Spinal cord (tissue), 9 donors: ENCODE measurements at regions not wholly inside any gene's neighbourhood (a gene's known extent, or its start where the extent isn't known, plus 50 kb on each side); places are given as distances from the start of the nearest gene placed in this dataset.

Experiments
- DNase-seq, 6 donors: peaks; one replicate each; pipeline versions ENCODE4 v3.0.0 to v3.0.0-alpha.2; 2013 to 2015; ENCODE audit warnings: low spot score in 6 of 6, low read depth in 4 of 6
- H3K27ac ChIP-seq: one replicate; pipeline ENCODE4 v1.5.1; 2013; ENCODE audit warnings: low read depth, low read length, control low read depth
- H3K27me3 ChIP-seq: one replicate; pipeline ENCODE4 v1.6.1; 2013; ENCODE audit warnings: low read length; ENCODE audit not compliant: control insufficient read depth, insufficient read depth
- H3K36me3 ChIP-seq: one replicate; pipeline ENCODE4 v1.6.1; 2013; ENCODE audit warnings: low read length; ENCODE audit not compliant: control insufficient read depth, insufficient read depth
- H3K4me1 ChIP-seq: one replicate; pipeline ENCODE4 v1.6.1; 2013; ENCODE audit warnings: low read length; ENCODE audit not compliant: control insufficient read depth, insufficient read depth
- H3K4me3 ChIP-seq: one replicate; pipeline ENCODE4 v1.5.1; 2013; ENCODE audit warnings: low read depth, low read length, control low read depth
- H3K9me3 ChIP-seq: one replicate; pipeline ENCODE4 v1.6.1; 2013; ENCODE audit warnings: low read length; ENCODE audit not compliant: control insufficient read depth, insufficient read depth
- WGBS: methylation state at CpG from one replicate; pipeline ENCODE4 v1.1.5; 2013; ENCODE audit warnings: missing lambda C conversion rate; ENCODE audit not compliant: insufficient coverage; 5-methylcytosine and 5-hydroxymethylcytosine counted together
- donor health status: healthy.

GRCh38 chr7:114364151-114364550 is 50.5 kb upstream of the FOXP2 start:
- H3K36me3 ChIP-seq = no peaks in the 10 kb centered on the region
- no peaks in the 10 kb centered on the region for H3K9me3 ChIP-seq
- H3K27ac ChIP-seq = no peak overlapping the region
- no CpG with 5 or more reads among the region's 3 CpGs for WGBS
- no peaks in the 10 kb centered on the region for H3K4me1 ChIP-seq
- no peaks in the 10 kb centered on the region for H3K27me3 ChIP-seq
- H3K4me3 ChIP-seq = no peak overlapping the region
- DNase-seq = peak in 3 of 6 donors; percentile 3 to 32 (median 14)

GRCh38 chr7:114363292-114363691 is 51.3 kb upstream of the FOXP2 start:
- no peak overlapping the region for H3K4me3 ChIP-seq
- H3K4me1 ChIP-seq = no peaks in the 10 kb centered on the region
- H3K9me3 ChIP-seq = no peaks in the 10 kb centered on the region
- H3K36me3 ChIP-seq = no peaks in the 10 kb centered on the region
- no peak for DNase-seq
- WGBS = no CpG with 5 or more reads among the region's 1 CpG
- H3K27ac ChIP-seq = no peak overlapping the region
- H3K27me3 ChIP-seq = no peaks in the 10 kb centered on the region

- Histone ChIP-seq H3K27me3 (no peaks in the 10 kb centered on the region), H3K4me3 (no peak overlapping the region), H3K27ac (no peak overlapping the region), H3K4me1 (no peaks in the 10 kb centered on the region), H3K36me3 (no peaks in the 10 kb centered on the region), H3K9me3 (no peaks in the 10 kb centered on the region)
- DNase-seq = no peak
- WGBS = 90% methylated on average over 1 of the region's 2 CpGs
Observed at GRCh38 chr7:114358911-114359310, 55.7 kb upstream of the FOXP2 start.

GRCh38 chr7:114356133-114356532 is 58.5 kb upstream of the FOXP2 start:
- H3K27ac ChIP-seq = no peak overlapping the region
- H3K36me3 ChIP-seq = no peaks in the 10 kb centered on the region
- no peaks in the 10 kb centered on the region for H3K9me3 ChIP-seq
- no peak for DNase-seq
- WGBS = no CpG with 5 or more reads among the region's 3 CpGs
- H3K4me3 ChIP-seq = no peak overlapping the region
- H3K27me3 ChIP-seq = no peaks in the 10 kb centered on the region
- H3K4me1 ChIP-seq = no peaks in the 10 kb centered on the region

- Histone ChIP-seq H3K27ac (no peak overlapping the region), H3K36me3 (no peaks in the 10 kb centered on the region), H3K27me3 (no peaks in the 10 kb centered on the region), H3K4me1 (no peaks in the 10 kb centered on the region), H3K9me3 (no peaks in the 10 kb centered on the region), H3K4me3 (no peak overlapping the region)
- no peak for DNase-seq
- WGBS = no CpG with 5 or more reads among the region's 1 CpG
Observed at GRCh38 chr7:114354306-114354705, 60.3 kb upstream of the FOXP2 start.

GRCh38 chr7:114345494-114345893 is 69.1 kb upstream of the FOXP2 start:
- Histone ChIP-seq H3K36me3 (no peaks in the 10 kb centered on the region), H3K27ac (no peak overlapping the region), H3K9me3 (no peaks in the 10 kb centered on the region), H3K4me1 (no peaks in the 10 kb centered on the region), H3K4me3 (no peak overlapping the region), H3K27me3 (no peaks in the 10 kb centered on the region)
- DNase-seq = no peak
- no CpG with 5 or more reads among the region's 2 CpGs for WGBS

- 100% methylated on average over 2 of the region's 9 CpGs for WGBS
Observed at GRCh38 chr7:114343949-114344708, 70.5 kb upstream of the FOXP2 start.

GRCh38 chr7:114342431-114343179 is 72.0 kb upstream of the FOXP2 start:
- DNase-seq = no peak
- H3K4me3 ChIP-seq = no peak overlapping the region
- no CpG with 5 or more reads among the region's 1 CpG for WGBS
- no peaks in the 10 kb centered on the region for H3K9me3 ChIP-seq
- no peaks in the 10 kb centered on the region for H3K36me3 ChIP-seq
- no peak overlapping the region for H3K27ac ChIP-seq
- no peaks in the 10 kb centered on the region for H3K4me1 ChIP-seq
- no peaks in the 10 kb centered on the region for H3K27me3 ChIP-seq

More at GRCh38 chr7:114343949-114344708, 70.5 kb upstream of the FOXP2 start:
- no peaks in the 10 kb centered on the region for H3K4me1 ChIP-seq
- no peaks in the 10 kb centered on the region for H3K9me3 ChIP-seq
- H3K27me3 ChIP-seq = no peaks in the 10 kb centered on the region
- no peak for DNase-seq
- no peak overlapping the region for H3K4me3 ChIP-seq
- no peak overlapping the region for H3K27ac ChIP-seq
- H3K36me3 ChIP-seq = no peaks in the 10 kb centered on the region

GRCh38 chr7:114341648-114342047 is 73.0 kb upstream of the FOXP2 start:
- H3K27ac ChIP-seq = no peak overlapping the region
- no peak for DNase-seq
- 86% methylated on average over 1 of the region's 3 CpGs for WGBS
- H3K27me3 ChIP-seq = no peaks in the 10 kb centered on the region
- no peaks in the 10 kb centered on the region for H3K9me3 ChIP-seq
- H3K4me3 ChIP-seq = no peak overlapping the region
- no peaks in the 10 kb centered on the region for H3K4me1 ChIP-seq
- no peaks in the 10 kb centered on the region for H3K36me3 ChIP-seq

- no peak overlapping the region for H3K4me3 ChIP-seq
- no peaks in the 10 kb centered on the region for H3K36me3 ChIP-seq
- H3K27me3 ChIP-seq = no peaks in the 10 kb centered on the region
- H3K27ac ChIP-seq = no peak overlapping the region
- WGBS = no CpG with 5 or more reads among the region's 1 CpG
- no peaks in the 10 kb centered on the region for H3K9me3 ChIP-seq
- no peaks in the 10 kb centered on the region for H3K4me1 ChIP-seq
- peak in 2 of 6 donors; percentile 11 to 67 for DNase-seq
Observed at GRCh38 chr7:114334989-114335388, 79.6 kb upstream of the FOXP2 start.
